ENCODE measurements at regions not wholly inside any gene's neighbourhood (a gene's known extent, or its start where the extent isn't known, plus 50 kb on each side); places are given as distances from the start of the nearest gene placed in this dataset.

DNA sequence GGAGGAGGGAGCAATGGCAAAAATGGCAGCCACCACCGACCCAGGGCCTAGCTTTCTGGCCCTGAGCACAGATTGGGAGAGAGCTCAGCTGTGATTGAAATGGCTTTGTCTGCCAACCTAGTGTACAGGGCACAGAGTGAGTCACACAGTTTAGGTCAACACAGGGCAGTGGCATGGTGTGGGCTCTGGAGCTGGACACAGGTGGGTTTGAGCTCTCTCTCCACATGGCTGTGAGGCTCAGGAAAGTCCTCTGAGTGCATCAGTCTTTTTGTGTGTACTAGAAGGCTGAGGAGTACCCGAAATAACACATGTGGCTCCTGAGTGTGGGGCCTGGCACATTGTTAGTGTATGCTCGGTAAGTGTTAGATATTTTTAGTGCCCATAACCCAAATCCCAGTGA lies 60.2 kb upstream of the LOXL4 start:
- TF ChIP-seq CBFB (IDR thresholded peaks at IDR 0.05; ENCODE audit: low read depth) (no peak), EZH2 (IDR thresholded peaks at IDR 0.05; ENCODE audit: borderline replicate concordance, control insufficient read depth, low read depth, low read length) (no peak), ZBTB4 (CRISPR knock-in tag; IDR thresholded peaks at IDR 0.05) (no peak), ETV6 (conservative IDR thresholded peaks at IDR 0.05 in 1 of 2, IDR thresholded peaks at IDR 0.05 in 1 of 2; ENCODE audit: borderline replicate concordance in 1 of 2, low read depth in 1 of 2) (no peak), HDGF (IDR thresholded peaks at IDR 0.05) (no peak), POLR2A (IDR thresholded peaks at IDR 0.05; ENCODE audit: low read depth, low read length) (no peak), ZNF217 (IDR thresholded peaks at IDR 0.05) (no peak), ATF2 (IDR thresholded peaks at IDR 0.05; ENCODE audit: low read length) (no peak), EP300 (IDR thresholded peaks at IDR 0.05; ENCODE audit: borderline replicate concordance in 1 of 2, control insufficient read depth in 1 of 2, low read depth in 2 of 2, low read length in 2 of 2) (no peak)
- TF ChIP-seq, protein P1, sequence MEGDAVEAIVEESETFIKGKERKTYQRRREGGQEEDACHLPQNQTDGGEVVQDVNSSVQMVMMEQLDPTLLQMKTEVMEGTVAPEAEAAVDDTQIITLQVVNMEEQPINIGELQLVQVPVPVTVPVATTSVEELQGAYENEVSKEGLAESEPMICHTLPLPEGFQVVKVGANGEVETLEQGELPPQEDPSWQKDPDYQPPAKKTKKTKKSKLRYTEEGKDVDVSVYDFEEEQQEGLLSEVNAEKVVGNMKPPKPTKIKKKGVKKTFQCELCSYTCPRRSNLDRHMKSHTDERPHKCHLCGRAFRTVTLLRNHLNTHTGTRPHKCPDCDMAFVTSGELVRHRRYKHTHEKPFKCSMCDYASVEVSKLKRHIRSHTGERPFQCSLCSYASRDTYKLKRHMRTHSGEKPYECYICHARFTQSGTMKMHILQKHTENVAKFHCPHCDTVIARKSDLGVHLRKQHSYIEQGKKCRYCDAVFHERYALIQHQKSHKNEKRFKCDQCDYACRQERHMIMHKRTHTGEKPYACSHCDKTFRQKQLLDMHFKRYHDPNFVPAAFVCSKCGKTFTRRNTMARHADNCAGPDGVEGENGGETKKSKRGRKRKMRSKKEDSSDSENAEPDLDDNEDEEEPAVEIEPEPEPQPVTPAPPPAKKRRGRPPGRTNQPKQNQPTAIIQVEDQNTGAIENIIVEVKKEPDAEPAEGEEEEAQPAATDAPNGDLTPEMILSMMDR (IDR thresholded peaks at IDR 0.05 in 2 of 3, conservative IDR thresholded peaks at IDR 0.05 in 1 of 3; ENCODE audit: control insufficient read depth in 2 of 3, extremely low read depth in 1 of 3, insufficient read depth in 1 of 3, low read depth in 3 of 3, low read length in 3 of 3): no peak
